ENCODE measurements at regions not wholly inside any gene's neighbourhood (a gene's known extent, or its start where the extent isn't known, plus 50 kb on each side); places are given as distances from the start of the nearest gene placed in this dataset.

DNA sequence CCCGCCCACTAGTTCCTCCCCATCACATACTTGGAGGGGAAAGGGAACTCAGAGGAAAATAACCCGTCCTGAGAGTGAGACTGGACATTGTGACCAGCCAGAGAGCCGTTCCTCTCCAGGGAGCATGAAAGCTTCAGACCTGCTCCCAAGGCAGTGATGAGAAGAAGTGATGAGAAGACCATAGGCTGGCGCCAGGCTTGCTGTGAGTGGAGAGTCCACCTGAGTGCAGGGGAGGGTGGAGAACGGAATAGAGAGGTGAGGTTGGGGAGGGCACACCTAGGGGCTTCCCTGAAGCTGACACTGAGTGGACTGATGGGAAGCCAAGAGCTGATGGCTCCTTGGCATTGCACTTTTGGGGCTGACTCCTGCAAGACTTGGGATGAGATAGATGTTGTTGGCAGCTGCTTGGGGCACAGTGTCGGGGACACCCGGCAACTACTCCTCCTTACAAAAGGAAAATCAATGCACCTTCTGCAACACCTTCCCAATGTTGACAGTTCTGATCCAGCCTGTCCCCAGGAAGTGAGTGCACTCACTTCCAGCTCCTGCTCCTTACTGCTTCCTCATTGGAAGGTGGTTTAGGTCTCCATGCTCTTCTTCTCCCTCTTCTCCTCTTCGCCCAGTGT is 79.4 kb downstream of the EMX2 start:
- TF ChIP-seq, protein P1, sequence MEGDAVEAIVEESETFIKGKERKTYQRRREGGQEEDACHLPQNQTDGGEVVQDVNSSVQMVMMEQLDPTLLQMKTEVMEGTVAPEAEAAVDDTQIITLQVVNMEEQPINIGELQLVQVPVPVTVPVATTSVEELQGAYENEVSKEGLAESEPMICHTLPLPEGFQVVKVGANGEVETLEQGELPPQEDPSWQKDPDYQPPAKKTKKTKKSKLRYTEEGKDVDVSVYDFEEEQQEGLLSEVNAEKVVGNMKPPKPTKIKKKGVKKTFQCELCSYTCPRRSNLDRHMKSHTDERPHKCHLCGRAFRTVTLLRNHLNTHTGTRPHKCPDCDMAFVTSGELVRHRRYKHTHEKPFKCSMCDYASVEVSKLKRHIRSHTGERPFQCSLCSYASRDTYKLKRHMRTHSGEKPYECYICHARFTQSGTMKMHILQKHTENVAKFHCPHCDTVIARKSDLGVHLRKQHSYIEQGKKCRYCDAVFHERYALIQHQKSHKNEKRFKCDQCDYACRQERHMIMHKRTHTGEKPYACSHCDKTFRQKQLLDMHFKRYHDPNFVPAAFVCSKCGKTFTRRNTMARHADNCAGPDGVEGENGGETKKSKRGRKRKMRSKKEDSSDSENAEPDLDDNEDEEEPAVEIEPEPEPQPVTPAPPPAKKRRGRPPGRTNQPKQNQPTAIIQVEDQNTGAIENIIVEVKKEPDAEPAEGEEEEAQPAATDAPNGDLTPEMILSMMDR (conservative IDR thresholded peaks at IDR 0.05 in 1 of 2, IDR thresholded peaks at IDR 0.05 in 1 of 2; ENCODE audit: low read depth in 1 of 2, low read length in 2 of 2): no peak
- TF ChIP-seq EZH2 (IDR thresholded peaks at IDR 0.05; ENCODE audit: low read length, missing control alignments): no peak
